Left hindlimb (tissue), 1 donor: ENCODE measurements at regions not wholly inside any gene's neighbourhood (a gene's known extent, or its start where the extent isn't known, plus 50 kb on each side); places are given as distances from the start of the nearest gene placed in this dataset.
"Not testable (repeated sequence)": the region's sequence is repeated elsewhere in the genome, so short reads cannot be mapped to it uniquely, and the experiment has no call there.

Source experiments
- DNase-seq: peaks from one replicate; pipeline ENCODE4 v3.0.0-alpha.2; 2018

GRCh38 chr18:57915248-57915647 is 112.1 kb upstream of the ATP8B1 start:
- no peak for DNase-seq

DNA sequence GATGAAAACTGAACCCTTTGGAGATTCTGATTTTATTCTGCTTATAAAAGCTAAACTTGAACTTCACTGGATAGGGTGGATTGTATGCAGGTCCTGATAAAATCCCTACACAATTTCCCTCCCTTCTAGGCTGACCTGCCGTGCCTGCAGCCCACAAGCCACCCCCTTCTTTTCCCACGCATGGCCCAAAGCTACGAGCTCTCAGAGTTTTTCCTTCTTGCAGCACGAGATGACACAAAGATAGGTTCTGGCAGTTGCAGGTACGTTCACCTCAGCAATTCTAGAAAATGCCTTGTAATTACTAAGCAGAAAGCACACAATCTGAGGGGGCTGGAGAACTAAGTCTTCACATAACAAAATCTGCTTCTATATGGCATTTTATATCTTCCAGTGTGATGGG is 110.6 kb upstream of the ATP8B1 start:
- DNase-seq, result no peak

- no peak for DNase-seq
Measured at GRCh38 chr18:57910817-57911216, 107.7 kb upstream of the ATP8B1 start.

DNA sequence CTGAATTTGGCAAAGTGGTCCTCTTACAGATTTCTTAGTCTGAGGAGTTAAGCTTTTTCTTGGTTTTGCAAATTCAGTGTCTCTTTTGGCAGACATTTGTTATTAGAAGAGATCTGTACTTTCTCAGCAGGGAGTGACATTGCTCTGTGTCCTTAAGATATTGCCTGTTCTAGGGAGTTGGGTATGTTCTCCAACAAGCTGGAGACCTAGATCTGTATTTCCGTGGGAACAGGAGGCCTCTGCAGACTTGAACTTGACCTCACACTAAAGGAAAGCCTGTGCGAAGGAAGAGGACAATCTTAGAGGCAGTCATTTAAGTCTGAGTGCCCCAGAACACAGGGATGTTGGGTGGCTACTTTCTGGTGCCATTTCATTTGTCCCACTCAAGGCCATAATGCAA is 107.0 kb upstream of the ATP8B1 start:
- DNase-seq, result no peak

DNA sequence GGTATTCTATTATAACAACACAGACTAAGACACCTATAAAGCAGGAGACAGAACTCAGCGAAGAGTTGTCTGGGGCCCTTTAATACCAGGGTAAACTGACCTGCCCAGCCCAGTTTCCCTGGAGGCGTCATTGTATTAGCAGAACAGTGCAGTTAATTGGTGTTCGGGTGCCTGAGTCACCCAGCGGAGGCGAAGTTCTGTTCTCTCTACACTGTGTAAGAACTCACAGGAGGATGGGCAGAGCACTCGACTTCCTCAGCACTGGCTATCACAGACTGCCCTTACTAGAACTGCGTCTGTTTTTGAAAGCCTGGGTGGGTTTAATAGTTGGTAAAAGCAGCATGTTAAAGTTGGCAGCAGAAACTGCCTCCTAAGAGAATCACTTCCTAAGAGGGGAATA is 106.5 kb upstream of the ATP8B1 start:
- DNase-seq, result no peak

DNA sequence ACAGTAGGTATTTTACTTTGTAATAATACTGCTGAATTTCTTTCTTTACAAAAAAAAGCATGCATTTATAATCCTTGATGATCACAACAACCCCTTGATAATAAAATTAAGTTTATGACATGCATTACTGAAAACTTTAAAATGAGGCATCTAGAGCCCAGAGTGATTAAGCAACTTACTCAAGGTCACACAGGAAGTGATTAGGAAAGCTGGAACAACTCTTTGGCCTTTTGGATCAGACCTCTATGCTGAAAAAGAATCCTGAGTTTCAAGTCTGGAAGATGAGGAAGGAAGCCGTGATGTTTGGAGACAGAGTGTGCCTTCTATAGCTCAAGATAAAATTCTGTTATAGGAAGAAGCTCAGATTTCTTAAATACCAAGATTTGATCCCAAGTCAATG is 105.0 kb upstream of the ATP8B1 start:
- DNase-seq, result no peak

- no peak for DNase-seq
Measured at GRCh38 chr18:57907550-57907949, 104.4 kb upstream of the ATP8B1 start.

GRCh38 chr18:57906852-57907251 is 103.7 kb upstream of the ATP8B1 start:
- no peak for DNase-seq

DNA sequence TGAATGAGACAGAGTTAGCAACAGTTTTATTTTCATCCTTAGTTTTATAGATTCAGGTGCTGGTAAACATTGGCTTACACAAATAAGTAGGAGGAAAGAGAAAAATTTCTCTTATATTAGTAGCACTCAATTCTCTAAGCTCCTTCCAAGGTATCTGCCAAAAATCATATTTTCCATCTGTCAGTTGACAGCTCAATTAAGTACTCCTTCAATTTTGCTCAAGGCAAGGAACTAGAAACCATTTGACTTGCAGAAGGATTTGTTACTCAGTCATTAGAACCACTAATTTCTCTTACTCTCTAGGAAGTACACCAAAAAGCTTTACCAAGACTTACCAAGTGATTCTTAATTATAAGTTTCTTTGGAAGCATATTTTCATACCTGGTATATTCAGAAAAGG is 101.4 kb upstream of the ATP8B1 start:
- no peak for DNase-seq

- DNase-seq, result no peak
Measured at GRCh38 chr18:57902721-57903120, 99.6 kb upstream of the ATP8B1 start.

- no peak for DNase-seq
Measured at GRCh38 chr18:57901825-57902589, 98.9 kb upstream of the ATP8B1 start.

DNA sequence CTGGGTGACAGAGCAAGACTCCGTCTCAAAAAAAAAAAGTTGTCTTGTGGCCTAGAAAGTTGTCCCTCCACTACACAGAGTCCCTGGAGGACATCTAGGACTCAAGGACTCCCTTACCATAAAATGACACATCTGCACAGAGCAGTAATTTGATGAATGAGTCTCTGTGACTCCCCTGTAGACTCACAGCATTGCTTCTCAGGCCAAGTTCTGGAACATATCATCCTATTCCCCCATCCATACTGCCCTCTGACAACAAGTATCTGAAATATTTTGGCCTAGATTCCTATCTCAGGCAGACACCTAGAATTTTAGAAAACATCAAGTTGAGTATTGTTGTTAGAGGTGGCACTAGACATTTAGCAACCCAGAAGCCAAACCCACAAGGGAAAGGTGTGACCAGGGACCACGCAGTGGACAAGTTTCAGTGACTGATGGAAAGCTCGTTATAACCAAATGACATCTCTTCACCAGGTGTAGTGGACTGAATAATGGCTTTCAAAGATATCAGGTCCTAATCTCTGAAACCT is 97.9 kb upstream of the ATP8B1 start:
- no peak for DNase-seq

GRCh38 chr18:57898506-57899124 is 95.5 kb upstream of the ATP8B1 start:
- no peak for DNase-seq

DNA sequence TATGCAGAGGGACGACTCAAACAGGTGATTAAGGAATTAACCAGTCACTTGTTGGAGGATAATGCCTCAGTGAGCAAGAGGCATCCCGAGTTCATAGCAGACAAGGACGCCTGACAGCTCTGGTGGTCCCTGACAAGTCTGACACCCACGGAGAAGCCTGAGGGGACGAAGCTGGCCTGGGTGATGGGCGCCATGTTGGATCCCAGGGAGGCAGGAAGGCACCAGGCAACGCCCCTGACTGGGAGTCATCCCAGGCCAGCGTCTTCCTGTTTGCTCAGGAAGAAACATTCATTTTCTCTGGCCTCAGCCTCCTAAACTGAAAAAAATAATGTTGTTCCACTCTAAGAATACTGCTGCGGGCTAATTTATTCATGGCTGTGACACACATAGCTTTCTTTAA is 92.1 kb upstream of the ATP8B1 start:
- DNase-seq, result no peak

- no peak for DNase-seq
Measured at GRCh38 chr18:57891707-57892391, 88.7 kb upstream of the ATP8B1 start.

GRCh38 chr18:57890266-57890665 is 87.2 kb upstream of the ATP8B1 start:
- DNase-seq, result no peak

GRCh38 chr18:57889841-57890240 is 86.7 kb upstream of the ATP8B1 start:
- DNase-seq, result no peak

GRCh38 chr18:57887543-57888383 is 84.6 kb upstream of the ATP8B1 start:
- DNase-seq, result no peak

DNA sequence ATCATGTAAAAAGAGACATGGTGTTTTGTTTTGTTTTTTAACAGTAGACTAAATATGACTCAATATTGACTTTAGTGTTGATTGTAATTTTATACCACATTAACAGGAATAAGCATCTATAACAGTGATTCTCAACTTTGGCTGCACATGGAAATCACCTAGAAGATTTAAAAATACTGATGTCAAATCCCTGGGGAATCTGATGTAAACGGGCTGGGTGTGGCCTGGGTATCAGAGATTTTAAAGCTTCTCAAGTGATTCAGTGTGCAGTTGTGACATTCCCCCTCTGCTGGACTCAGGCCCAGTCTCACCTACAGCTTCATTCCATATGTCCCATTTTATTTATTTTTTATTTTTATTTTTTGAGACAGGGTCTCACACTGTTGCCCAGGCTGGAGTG is 82.8 kb upstream of the ATP8B1 start:
- no peak for DNase-seq

DNA sequence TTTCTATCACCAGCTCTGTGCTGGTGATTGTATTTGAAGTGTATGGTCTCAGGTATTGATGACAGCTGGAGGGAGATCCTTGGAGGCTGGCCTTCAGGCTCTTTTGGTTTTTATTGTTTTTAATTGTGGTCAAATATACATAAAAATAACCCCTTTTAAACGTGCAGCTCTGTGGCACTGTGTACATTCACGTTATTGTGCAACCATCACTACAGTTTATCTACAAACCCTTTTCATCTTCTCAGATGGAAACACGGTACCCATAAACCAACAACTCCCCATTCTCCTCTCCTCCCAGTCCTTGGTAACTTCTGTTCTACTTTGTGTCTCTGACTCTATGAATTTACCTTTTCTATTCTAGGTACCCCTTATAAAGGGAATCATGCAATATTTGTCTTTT is 79.3 kb upstream of the ATP8B1 start:
- no peak for DNase-seq

- DNase-seq, result peak; percentile 74
Measured at GRCh38 chr18:57881818-57882413, 78.8 kb upstream of the ATP8B1 start.

DNA sequence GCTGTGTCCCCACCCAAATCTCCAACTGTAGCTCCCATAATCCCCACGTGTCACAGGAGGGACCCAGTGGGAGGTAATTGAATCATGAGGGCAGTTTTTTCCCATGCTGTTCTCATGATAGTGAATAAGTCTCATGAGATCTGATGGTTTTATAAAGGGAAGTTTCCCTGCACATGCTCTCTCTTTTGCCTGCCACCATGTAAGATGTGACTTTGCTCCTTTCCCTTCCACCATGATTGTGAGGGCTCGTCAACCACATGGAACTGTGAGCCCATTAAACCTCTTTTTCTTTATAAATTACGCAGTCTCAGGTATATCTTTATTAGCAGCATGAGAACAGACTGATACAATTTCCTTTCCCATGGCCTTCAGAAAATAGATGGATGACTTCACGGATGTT is 76.8 kb upstream of the ATP8B1 start:
- not testable (repeated sequence) for DNase-seq

- no peak for DNase-seq
Measured at GRCh38 chr18:57869221-57869620, 66.1 kb upstream of the ATP8B1 start.
